GM18858 (cell line): ENCODE measurements at regions not wholly inside any gene's neighbourhood (a gene's known extent, or its start where the extent isn't known, plus 50 kb on each side); places are given as distances from the start of the nearest gene placed in this dataset.
"Not testable (repeated sequence)": the region's sequence is repeated elsewhere in the genome, so short reads cannot be mapped to it uniquely, and the experiment has no call there.

Experiments
- ATAC-seq: cut with Tn5 transposase; IDR thresholded peaks from one replicate; pipeline ENCODE4 v1.9.1; 2021; ENCODE audit not compliant: unreplicated experiment

DNA sequence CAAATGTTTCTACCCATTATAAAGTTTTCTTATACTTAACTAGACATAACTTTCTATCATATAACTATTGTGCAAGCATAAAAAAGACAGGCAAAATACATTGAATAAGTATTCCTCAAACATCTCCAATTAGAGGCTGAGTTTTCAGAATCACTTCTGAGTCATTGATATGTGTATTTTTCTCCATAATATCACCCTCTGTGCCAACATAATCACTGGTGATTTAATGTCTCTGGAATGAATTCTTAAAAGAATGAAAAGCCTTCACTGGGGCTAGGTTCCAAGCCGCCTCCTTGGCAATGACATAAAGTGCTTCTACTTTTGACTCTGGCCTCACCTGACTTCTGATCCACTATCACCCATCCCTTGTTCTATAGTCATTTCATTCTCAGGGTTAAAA is 197.0 kb upstream of the E2F8 start:
- no peak for ATAC-seq

GRCh38 chr11:19436932-19437331 is 196.2 kb upstream of the E2F8 start:
- ATAC-seq: peak; percentile 41

- ATAC-seq: no peak
Measured at GRCh38 chr11:19435306-19435989, 194.7 kb upstream of the E2F8 start.

DNA sequence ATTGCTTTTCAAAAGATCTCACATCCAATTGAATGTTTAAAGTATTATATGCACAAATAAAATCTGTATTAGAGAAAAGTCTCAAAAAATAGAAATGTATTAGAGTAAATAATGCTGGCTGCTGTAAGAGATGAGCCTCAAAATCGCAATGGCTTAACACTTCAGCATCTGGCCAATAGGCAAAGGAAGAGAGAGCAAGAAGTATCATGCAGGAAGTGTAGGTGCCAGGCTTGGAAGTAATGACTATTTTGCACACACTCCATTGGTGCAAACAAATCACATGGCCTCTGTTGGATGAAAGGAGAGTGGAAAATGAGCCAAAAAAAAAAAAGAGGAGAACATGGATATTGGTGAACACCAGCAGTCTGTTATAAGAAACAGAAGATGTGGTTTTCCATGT is 193.0 kb upstream of the E2F8 start:
- ATAC-seq: no peak

GRCh38 chr11:19433367-19433766 is 192.6 kb upstream of the E2F8 start:
- ATAC-seq: peak; percentile 53

DNA sequence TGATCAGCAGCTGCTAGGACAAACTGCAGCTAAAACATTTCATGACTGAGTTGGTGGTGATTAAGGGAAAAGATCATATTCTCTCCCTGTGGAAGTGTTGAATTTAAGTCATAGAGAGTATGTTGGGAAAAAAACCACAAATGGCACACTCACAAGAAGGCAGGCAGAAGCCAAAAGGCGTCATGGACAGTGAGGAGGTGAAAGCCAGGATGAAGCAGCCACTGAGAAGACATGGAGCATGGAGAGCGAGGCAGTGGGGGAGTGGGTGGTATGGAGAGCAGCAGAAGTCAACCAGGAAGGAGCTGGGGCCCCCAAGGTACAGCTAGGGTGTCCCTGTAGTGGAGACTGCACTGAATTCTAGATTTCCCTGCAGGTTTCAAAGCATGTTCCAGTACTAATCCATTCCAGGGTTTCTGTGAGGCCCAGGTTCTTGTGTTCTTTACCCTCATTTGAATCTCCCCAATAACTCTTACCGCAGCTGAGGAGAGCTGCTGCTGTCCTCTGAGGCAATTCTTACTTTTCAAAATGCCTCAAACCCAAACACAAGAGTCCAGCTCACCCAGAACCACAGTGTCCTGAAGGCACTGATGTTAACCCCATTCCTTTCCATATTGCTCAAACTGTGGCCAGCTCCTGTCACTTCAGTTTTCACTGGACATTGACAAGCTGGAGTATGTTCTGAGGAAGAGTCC is 191.8 kb upstream of the E2F8 start:
- peak; percentile 54 for ATAC-seq

DNA sequence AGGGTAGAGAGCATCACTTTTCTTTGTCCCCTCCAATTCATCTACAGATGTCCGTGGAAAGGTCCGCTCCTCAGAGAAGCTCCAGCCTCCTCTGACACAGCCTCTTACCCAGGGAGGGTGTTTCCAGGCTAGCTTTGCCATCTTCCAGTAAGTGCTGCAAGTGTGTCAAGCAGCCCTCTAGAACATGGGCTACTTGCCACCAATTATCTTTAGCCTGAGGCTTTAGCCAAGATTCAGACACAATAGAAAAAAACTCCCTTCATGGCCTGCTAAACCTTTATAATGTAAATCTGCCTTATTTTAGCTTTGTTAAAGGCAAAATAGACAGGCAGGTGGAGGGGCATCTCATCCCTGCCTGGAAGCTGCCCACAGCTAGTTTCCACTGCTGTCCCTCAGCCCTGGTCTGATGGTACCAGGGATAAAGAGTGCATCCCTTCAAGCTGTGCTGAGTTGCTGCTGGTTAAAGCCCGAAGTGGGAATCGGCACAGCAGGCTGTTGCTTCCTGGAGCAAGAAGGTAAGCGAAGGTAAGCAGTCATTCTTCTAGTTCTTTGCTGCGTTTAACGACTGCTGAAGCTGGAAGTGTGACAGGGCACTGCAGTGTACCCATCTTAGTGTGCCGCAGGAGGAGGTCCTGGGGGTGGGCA is 190.1 kb upstream of the E2F8 start:
- ATAC-seq: no peak

GRCh38 chr11:19430346-19430745 is 189.6 kb upstream of the E2F8 start:
- no peak for ATAC-seq

- no peak for ATAC-seq
Measured at GRCh38 chr11:19429108-19429760, 188.5 kb upstream of the E2F8 start.

- ATAC-seq: no peak
Measured at GRCh38 chr11:19428206-19429002, 187.7 kb upstream of the E2F8 start.

GRCh38 chr11:19426756-19427403 is 186.1 kb upstream of the E2F8 start:
- no peak for ATAC-seq

GRCh38 chr11:19426011-19426755 is 185.4 kb upstream of the E2F8 start:
- ATAC-seq: no peak

GRCh38 chr11:19422276-19422675 is 181.5 kb upstream of the E2F8 start:
- no peak for ATAC-seq

- ATAC-seq: no peak
Measured at GRCh38 chr11:19420868-19421533, 180.3 kb upstream of the E2F8 start.

DNA sequence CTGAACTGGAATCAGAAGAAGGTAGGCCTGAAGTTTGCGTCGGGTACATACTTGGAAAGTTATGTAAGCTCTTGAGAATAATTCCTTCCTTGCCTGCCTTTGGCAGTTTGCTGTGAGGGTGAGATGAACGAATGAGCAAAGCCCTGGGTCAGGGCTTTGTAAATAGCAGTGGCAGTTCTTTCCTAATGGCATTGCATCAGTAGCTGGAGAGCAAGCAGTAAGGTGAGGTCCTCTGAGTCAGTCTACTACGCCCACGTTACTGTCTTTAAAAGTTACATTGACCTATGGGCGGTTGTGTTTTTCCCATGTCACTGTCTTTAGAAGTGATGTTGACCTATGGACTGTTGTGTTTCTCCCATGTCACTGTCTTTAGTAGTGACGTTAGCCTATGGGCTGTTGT is 179.1 kb upstream of the E2F8 start:
- ATAC-seq: no peak

GRCh38 chr11:19419021-19419750 is 178.4 kb upstream of the E2F8 start:
- no peak for ATAC-seq

- no peak for ATAC-seq
Measured at GRCh38 chr11:19418221-19418620, 177.5 kb upstream of the E2F8 start.

DNA sequence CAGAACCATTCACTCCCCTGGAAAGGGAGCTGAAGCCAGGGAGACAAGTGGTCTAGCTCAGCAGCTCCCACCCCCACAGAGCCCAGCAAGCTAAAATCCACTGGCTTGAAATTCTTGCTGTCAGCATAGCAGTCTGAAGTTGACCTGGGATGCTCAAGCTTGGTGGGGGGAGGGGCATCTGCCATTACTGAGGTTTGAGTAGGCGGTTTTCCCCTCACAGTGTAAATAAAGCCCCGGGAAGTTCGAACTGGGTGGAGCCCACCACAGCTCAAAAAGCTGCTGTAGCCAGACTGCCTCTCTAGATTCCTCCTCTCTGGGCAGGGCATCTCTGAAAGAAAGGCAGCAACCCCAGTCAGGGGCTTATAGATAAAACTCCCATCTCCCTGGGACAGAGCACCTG is 171.3 kb upstream of the E2F8 start:
- not testable (repeated sequence) for ATAC-seq

DNA sequence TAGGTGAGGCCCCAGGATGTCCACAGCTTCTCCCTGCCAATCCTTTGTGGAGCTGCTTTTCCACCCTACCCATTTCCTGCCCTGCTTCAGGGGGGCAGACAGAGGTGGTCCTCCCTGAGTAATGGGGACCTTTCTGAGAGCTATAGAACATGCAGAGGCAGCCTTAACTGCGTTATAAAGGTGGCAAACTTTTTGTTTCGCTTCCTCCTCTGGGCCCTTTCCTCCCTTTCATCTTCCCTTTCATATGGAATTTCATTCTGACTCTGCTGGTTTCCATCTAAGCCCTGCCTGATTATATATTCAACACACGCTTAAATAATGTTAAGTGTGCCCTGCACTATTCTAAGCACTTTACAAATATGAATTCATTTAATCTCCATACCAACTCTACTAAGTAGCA is 169.3 kb upstream of the E2F8 start:
- ATAC-seq: peak; percentile 81
